WTC11 (cell line): ENCODE measurements at regions not wholly inside any gene's neighbourhood (a gene's known extent, or its start where the extent isn't known, plus 50 kb on each side); places are given as distances from the start of the nearest gene placed in this dataset.

Source experiments
- ATAC-seq: fragments of 200-7000 bp; cut with Tn5 transposase; 2 replicates; pipeline ENCODE4 v1.10.0; 2021; ENCODE audit warnings: mild to moderate bottlenecking, moderate library complexity
- CTCF ChIA-PET: fragments of 300-600 bp; sonication (Branson Sonifier 250); formaldehyde crosslinking; loops from one replicate; lab custom pipeline; 2021; ENCODE audit warnings: antibody characterized with exemption; lab: Charles Lee
- POLR2A ChIA-PET: fragments of 350-600 bp; sonication (Branson Sonifier 250); formaldehyde crosslinking; loops from one replicate; lab custom pipeline; 2021; ENCODE audit warnings: antibody characterized with exemption; lab: Charles Lee
- DNase-seq: peaks from one replicate; pipeline ENCODE4 v3.0.0; 2021; ENCODE audit warnings: low spot score
- H3K27ac Mint-ChIP-seq: 2 replicates; pipeline ENCODE4 v1.8.0; 2021; ENCODE audit warnings: mixed read lengths
- H3K27me3 Mint-ChIP-seq: 2 replicates; pipeline ENCODE4 v1.8.0; 2021; ENCODE audit warnings: low read depth, mild to moderate bottlenecking, moderate library complexity, mixed read lengths
- H3K36me3 Mint-ChIP-seq: 2 replicates; pipeline ENCODE4 v1.8.0; 2021; ENCODE audit warnings: mixed read lengths
- H3K4me1 Mint-ChIP-seq: 2 replicates; pipeline ENCODE4 v1.8.0; 2022; ENCODE audit warnings: mixed read lengths
- H3K4me3 Mint-ChIP-seq: 2 replicates; pipeline ENCODE4 v1.8.0; 2021; ENCODE audit warnings: mild to moderate bottlenecking, moderate library complexity, mixed read lengths
- H3K9me3 Mint-ChIP-seq: 2 replicates; pipeline ENCODE4 v1.8.0; 2021; ENCODE audit warnings: mixed read lengths
- AR ChIP-seq: fragments of 250-450 bp; sonication (Bioruptor Pico); IDR thresholded peaks from 2 replicates; pipeline ENCODE4 v1.9.0; 2021; ENCODE audit warnings: mild to moderate bottlenecking
- E2F4 ChIP-seq: sonication (generic); formaldehyde crosslinking; IDR thresholded peaks from 2 replicates; pipeline ENCODE4 v1.8.1; 2022; ENCODE audit warnings: low read depth, mild to moderate bottlenecking, moderate library complexity, missing genetic modification reagents, borderline replicate concordance
- EMX1 ChIP-seq: fragments of 250-450 bp; sonication (Bioruptor Pico); IDR thresholded peaks from 2 replicates; pipeline ENCODE4 v1.8.0; 2021; ENCODE audit warnings: mild to moderate bottlenecking
- FOXK1 ChIP-seq: sonication (generic); formaldehyde crosslinking; IDR thresholded peaks from 2 replicates; pipeline ENCODE4 v1.8.0; 2022; ENCODE audit warnings: mild to moderate bottlenecking, moderate library complexity, missing genetic modification reagents
- FOXP4 ChIP-seq: sonication (generic); formaldehyde crosslinking; IDR thresholded peaks from 2 replicates; pipeline ENCODE4 v1.8.0; 2022; ENCODE audit warnings: mild to moderate bottlenecking, missing genetic modification reagents
- HMGA2 ChIP-seq: fragments of 250-450 bp; sonication (Bioruptor Pico); IDR thresholded peaks from 2 replicates; pipeline ENCODE4 v1.4.0; 2021; ENCODE audit warnings: mild to moderate bottlenecking, moderate library complexity
- IRF1 ChIP-seq: sonication (generic); formaldehyde crosslinking; IDR thresholded peaks from 2 replicates; pipeline ENCODE4 v1.8.0; 2023; ENCODE audit warnings: missing genetic modification reagents
- JAZF1 ChIP-seq: fragments of 250-450 bp; sonication (Bioruptor Pico); IDR thresholded peaks from 2 replicates; pipeline ENCODE4 v1.9.0; 2021; ENCODE audit warnings: moderate library complexity, mild to moderate bottlenecking, inconsistent platforms
- SMAD3 ChIP-seq: sonication (generic); formaldehyde crosslinking; IDR thresholded peaks from 2 replicates; pipeline ENCODE4 v1.8.0; 2022; ENCODE audit warnings: missing genetic modification reagents, mild to moderate bottlenecking, borderline replicate concordance
- SOX15 ChIP-seq: fragments of 250-450 bp; sonication (Bioruptor Pico); IDR thresholded peaks from 2 replicates; pipeline ENCODE4 v1.9.0; 2021; ENCODE audit warnings: mild to moderate bottlenecking
- TEAD1 ChIP-seq: sonication (generic); formaldehyde crosslinking; IDR thresholded peaks from 2 replicates; pipeline ENCODE4 v1.8.0; 2022; ENCODE audit warnings: mild to moderate bottlenecking, missing genetic modification reagents
- TP53 ChIP-seq: sonication (generic); formaldehyde crosslinking; IDR thresholded peaks from 2 replicates; pipeline ENCODE4 v1.8.1; 2023; ENCODE audit warnings: mild to moderate bottlenecking, missing genetic modification reagents
- ZBTB43 ChIP-seq: sonication (generic); formaldehyde crosslinking; IDR thresholded peaks from 2 replicates; pipeline ENCODE4 v1.8.1; 2023; ENCODE audit warnings: mild to moderate bottlenecking, missing genetic modification reagents
- ZNF423 ChIP-seq: fragments of 250-450 bp; sonication (Bioruptor Pico); IDR thresholded peaks from 2 replicates; pipeline ENCODE4 v2.1.2; 2022; ENCODE audit warnings: mild to moderate bottlenecking, moderate library complexity
- ZNF425 ChIP-seq: fragments of 250-450 bp; sonication (Bioruptor Pico); conservative IDR thresholded peaks from 2 replicates; pipeline ENCODE4 v1.9.0; 2021; ENCODE audit warnings: mild to moderate bottlenecking
- ZNF532 ChIP-seq: fragments of 250-450 bp; sonication (Bioruptor Pico); IDR thresholded peaks from 2 replicates; pipeline ENCODE4 v1.9.0; 2021; ENCODE audit warnings: mild to moderate bottlenecking, borderline replicate concordance

- TF ChIP-seq E2F4 (no peak), ZNF423 (CRISPR knock-in tag) (no peak), FOXK1 (no peak)
These were observed 224.1 kb downstream of the BTG1 start (continued) for GRCh38 chr12:91921555-91921954.

- Mint-ChIP-seq H3K36me3 (no peaks in the 10 kb centered on the region), H3K27ac (no peak overlapping the region), H3K4me3 (no peak overlapping the region), H3K27me3 (no peaks in the 10 kb centered on the region), H3K4me1 (peaks cover 3% of the 10 kb centered on the region; the same call in 1 of the 2 replicates), H3K9me3 (peaks cover 8% of the 10 kb centered on the region)
- ChIA-PET POLR2A (no interaction called here), CTCF (no interaction called here)
- ATAC-seq: no peak
- TF ChIP-seq ZNF532: no peak
- TF ChIP-seq EMX1: no peak
- no peak for TF ChIP-seq HMGA2
- TF ChIP-seq SMAD3 (CRISPR knock-in tag): no peak
- TF ChIP-seq IRF1 (CRISPR knock-in tag): no peak
- no peak for TF ChIP-seq TEAD1 (CRISPR knock-in tag)
- TF ChIP-seq SOX15 (CRISPR knock-in tag): no peak
- TF ChIP-seq ZNF423 (CRISPR knock-in tag): no peak
- TF ChIP-seq AR (CRISPR knock-in tag): no peak
- TF ChIP-seq TP53 (CRISPR knock-in tag): no peak
- no peak for TF ChIP-seq ZNF425 (CRISPR knock-in tag)
- no peak for TF ChIP-seq ZBTB43
- TF ChIP-seq JAZF1 (CRISPR knock-in tag): no peak
- TF ChIP-seq FOXP4 (CRISPR knock-in tag): no peak
- DNase-seq: no peak
These were observed 224.9 kb downstream of the BTG1 start for GRCh38 chr12:91920741-91921140.
